Liver (tissue), 3 donors: ENCODE measurements at regions not wholly inside any gene's neighbourhood (a gene's known extent, or its start where the extent isn't known, plus 50 kb on each side); places are given as distances from the start of the nearest gene placed in this dataset.

Experiments
- CTCF ChIP-seq: fragments of 150-350 bp; IDR thresholded peaks from 2 replicates; pipeline ENCODE4 v1.5.1; 2017; ENCODE audit warnings: improper control_type of control experiment, low read depth, low read length; ENCODE audit not compliant: missing input control
- EGR1 ChIP-seq, 2 donors: IDR thresholded peaks; 2 replicates each; pipeline ENCODE4 v1.6.1; 2016 to 2018; ENCODE audit warnings: antibody characterized with exemption in 2 of 2, low read depth in 2 of 2
- GABPA ChIP-seq, 2 donors: IDR thresholded peaks in 1 of 2; conservative IDR thresholded peaks in 1 of 2; 2 replicates each; pipeline ENCODE4 v1.6.1; 2016; ENCODE audit warnings: antibody characterized with exemption in 2 of 2, mild to moderate bottlenecking in 1 of 2, moderate library complexity in 1 of 2
- HNF4A ChIP-seq, 2 donors: conservative IDR thresholded peaks; 2 replicates each; pipeline ENCODE4 v1.6.1; 2016; ENCODE audit warnings: antibody characterized with exemption in 2 of 2, mild to moderate bottlenecking in 2 of 2
- RAD21 ChIP-seq, 2 donors: IDR thresholded peaks; 2 replicates each; pipeline ENCODE4 v1.6.1; 2016; ENCODE audit warnings: antibody characterized with exemption in 2 of 2, mild to moderate bottlenecking in 2 of 2
- SP1 ChIP-seq: IDR thresholded peaks from 2 replicates; pipeline ENCODE4 v1.6.1; 2018; ENCODE audit warnings: antibody characterized with exemption, mild to moderate bottlenecking
- TAF1 ChIP-seq: conservative IDR thresholded peaks from 2 replicates; pipeline ENCODE4 v1.6.1; 2016; ENCODE audit warnings: antibody characterized with exemption, mild to moderate bottlenecking
- ZBTB33 ChIP-seq: IDR thresholded peaks from 2 replicates; pipeline ENCODE4 v1.6.1; 2016; ENCODE audit warnings: antibody characterized with exemption
- TF ChIP-seq, protein P1 (sequence below): IDR thresholded peaks from 2 replicates; pipeline ENCODE4 v1.6.1; 2016; ENCODE audit warnings: antibody characterized with exemption
- donor health status: healthy.
- donor health status: healthy.

DNA sequence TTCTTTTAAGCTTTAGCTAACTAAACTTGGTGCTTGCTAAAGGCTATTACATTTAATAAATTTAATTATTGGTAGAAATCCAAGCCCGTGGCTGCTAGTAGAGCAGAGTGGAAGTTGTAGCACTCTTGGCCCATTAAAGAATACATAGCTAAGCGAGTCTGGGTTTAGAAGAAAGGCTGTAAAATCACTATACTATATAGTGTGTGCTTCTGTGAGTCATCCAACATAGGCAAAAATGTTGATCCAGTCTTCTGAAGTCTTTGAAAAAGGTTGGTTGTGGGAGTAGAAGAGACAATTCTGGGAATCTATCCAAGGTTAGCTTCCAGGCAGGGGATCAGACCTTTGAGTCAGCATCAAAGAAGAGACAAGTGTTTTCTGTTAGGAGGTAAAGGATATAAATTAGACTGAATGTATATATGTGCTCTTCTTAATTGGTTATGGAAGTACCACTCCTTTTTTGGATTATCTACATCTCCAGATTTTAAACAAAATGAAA is 664.2 kb downstream of the NXPH1 start:
- TF ChIP-seq CTCF (no peak), HNF4A (conservative IDR thresholded peaks at IDR 0.05) (no peak), EGR1 (IDR thresholded peaks at IDR 0.05; ENCODE audit: low read depth in 2 of 2) (no peak), RAD21 (IDR thresholded peaks at IDR 0.05) (no peak), TAF1 (no peak), GABPA (IDR thresholded peaks at IDR 0.05 in 1 of 2, conservative IDR thresholded peaks at IDR 0.05 in 1 of 2) (no peak), ZBTB33 (no peak), SP1 (no peak)
- TF ChIP-seq, protein P1, sequence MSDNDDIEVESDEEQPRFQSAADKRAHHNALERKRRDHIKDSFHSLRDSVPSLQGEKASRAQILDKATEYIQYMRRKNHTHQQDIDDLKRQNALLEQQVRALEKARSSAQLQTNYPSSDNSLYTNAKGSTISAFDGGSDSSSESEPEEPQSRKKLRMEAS: no peak
